Gastrocnemius medialis (tissue), 4 donors: ENCODE measurements at regions not wholly inside any gene's neighbourhood (a gene's known extent, or its start where the extent isn't known, plus 50 kb on each side); places are given as distances from the start of the nearest gene placed in this dataset.

Experiments used
- POLR2A ChIP-seq, 2 donors: fragments of 450-650 bp; IDR thresholded peaks; one replicate each; pipeline ENCODE4 v1.6.1; 2017; ENCODE audit warnings: antibody characterized with exemption in 2 of 2, mild to moderate bottlenecking in 2 of 2, moderate library complexity in 2 of 2
- TF ChIP-seq, protein P1 (sequence below), 5 experiments: fragments of 450-650 bp in 3 of 5; fragments of 200-600 bp in 2 of 5; sonication (generic) in 2 of 5; IDR thresholded peaks in 4 of 5; conservative IDR thresholded peaks in 1 of 5; 1 replicate in 4 of 5; 2 replicates in 1 of 5; pipeline ENCODE4 v1.5.1; 2016 to 2019; ENCODE audit warnings: antibody characterized with exemption in 5 of 5, mild to moderate bottlenecking in 3 of 5, moderate library complexity in 3 of 5

DNA sequence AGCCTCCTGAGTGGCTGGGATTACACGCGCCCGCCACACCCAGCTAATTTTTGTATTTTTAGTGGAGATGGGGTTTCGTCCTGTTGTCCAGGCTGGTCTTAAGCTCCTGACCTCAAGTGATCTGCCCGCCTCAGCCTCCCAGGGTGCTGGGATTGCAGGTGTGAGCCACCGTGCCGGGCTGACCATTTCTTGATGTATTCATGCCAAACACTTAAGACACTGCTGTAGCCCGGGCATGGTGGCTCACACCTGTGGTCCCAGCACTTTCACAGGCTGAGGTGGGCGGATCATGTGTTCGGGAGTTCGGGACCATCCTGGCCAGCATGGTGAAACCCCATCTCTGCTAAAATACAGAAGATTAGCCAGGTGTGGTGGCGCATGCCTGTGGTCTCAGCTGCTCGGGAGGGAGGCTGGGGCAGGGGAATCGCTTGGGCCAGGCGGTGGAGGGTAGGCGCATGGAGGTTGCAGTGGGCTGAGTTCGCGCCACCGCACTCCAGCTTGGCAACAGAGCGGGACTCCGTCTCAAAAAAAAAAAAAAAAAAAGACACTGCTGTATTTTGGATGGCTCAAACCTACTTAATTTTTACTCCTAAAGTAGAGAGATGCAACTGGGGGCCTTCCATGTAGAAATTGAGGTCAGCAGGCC lies 140.8 kb downstream of the NUP35 start:
- no peak for TF ChIP-seq POLR2A (IDR thresholded peaks at IDR 0.05)
- TF ChIP-seq, protein P1, sequence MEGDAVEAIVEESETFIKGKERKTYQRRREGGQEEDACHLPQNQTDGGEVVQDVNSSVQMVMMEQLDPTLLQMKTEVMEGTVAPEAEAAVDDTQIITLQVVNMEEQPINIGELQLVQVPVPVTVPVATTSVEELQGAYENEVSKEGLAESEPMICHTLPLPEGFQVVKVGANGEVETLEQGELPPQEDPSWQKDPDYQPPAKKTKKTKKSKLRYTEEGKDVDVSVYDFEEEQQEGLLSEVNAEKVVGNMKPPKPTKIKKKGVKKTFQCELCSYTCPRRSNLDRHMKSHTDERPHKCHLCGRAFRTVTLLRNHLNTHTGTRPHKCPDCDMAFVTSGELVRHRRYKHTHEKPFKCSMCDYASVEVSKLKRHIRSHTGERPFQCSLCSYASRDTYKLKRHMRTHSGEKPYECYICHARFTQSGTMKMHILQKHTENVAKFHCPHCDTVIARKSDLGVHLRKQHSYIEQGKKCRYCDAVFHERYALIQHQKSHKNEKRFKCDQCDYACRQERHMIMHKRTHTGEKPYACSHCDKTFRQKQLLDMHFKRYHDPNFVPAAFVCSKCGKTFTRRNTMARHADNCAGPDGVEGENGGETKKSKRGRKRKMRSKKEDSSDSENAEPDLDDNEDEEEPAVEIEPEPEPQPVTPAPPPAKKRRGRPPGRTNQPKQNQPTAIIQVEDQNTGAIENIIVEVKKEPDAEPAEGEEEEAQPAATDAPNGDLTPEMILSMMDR (IDR thresholded peaks at IDR 0.05 in 4 of 5, conservative IDR thresholded peaks at IDR 0.05 in 1 of 5), result no peak
